ENCODE measurements at regions not wholly inside any gene's neighbourhood (a gene's known extent, or its start where the extent isn't known, plus 50 kb on each side); places are given as distances from the start of the nearest gene placed in this dataset.
"Not testable (repeated sequence)": the region's sequence is repeated elsewhere in the genome, so short reads cannot be mapped to it uniquely, and the experiment has no call there.

GRCh38 chr6:19558934-19559333, 278.2 kb upstream of the ID4 start:
- no peak for DNase-seq

- no peak for DNase-seq
Observed at GRCh38 chr6:19562468-19562867, 274.7 kb upstream of the ID4 start.

DNA sequence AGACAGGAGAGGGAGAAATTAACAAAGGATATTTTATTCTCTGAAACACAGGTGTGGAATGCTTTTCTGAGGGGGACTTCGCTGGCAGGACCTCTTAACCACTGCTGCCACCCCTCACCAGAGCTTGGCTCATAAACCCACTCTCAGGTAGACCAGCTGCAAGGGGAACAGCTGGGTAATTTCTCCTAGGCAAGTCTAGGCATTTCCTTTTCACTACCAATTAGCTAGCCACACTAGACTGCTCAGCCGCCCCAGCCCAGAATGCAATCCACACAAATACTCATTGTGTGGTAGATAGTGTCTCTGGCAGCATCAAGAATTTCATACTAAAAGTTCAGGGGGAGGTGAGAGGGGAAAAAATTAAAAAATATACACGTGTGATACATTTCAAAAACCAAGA, 267.6 kb upstream of the ID4 start:
- no peak for DNase-seq

DNA sequence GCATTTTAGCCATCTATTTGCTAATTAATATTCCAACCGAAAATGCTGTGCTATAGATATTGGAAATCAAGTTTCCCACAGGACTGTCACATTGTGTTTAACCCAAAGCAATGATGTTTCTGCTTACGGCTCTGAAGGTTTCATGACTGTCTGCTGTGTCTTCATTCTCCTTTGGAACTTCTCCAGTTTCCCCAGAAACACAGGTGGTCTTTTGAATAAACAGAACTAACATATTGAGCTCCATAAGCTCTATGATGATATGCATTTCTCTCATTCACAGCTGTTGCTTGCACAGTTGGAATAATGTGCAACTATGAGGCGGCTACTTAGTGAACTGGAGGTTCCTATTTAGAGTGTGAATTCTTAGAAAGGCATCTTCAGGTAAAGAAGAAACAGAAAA, 266.0 kb upstream of the ID4 start:
- DNase-seq, result no peak

DNA sequence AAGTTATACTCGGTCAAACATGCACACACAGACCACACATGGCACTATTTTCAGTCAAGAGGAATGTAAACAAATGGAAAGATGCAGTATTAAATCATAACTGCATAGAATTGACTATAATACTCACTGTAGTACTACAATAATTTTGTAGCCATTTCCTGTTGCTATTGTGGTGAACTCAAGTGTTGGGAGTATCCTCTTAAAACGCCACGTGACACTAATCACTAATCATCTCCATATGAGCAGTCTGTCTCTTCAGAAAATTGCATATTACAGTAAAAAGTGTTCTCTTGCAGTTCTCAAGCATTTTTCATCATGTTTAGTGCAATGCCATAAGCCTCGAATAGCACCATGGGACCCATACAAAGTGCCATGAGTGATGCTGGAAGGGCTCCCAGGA, 258.7 kb upstream of the ID4 start:
- DNase-seq, result no peak

- DNase-seq, result not testable (repeated sequence)
Observed at GRCh38 chr6:19584207-19584606, 253.0 kb upstream of the ID4 start.

- no peak for DNase-seq
Observed at GRCh38 chr6:19587238-19587942, 249.8 kb upstream of the ID4 start.

GRCh38 chr6:19590501-19591131, 246.6 kb upstream of the ID4 start:
- DNase-seq, result no peak

DNA sequence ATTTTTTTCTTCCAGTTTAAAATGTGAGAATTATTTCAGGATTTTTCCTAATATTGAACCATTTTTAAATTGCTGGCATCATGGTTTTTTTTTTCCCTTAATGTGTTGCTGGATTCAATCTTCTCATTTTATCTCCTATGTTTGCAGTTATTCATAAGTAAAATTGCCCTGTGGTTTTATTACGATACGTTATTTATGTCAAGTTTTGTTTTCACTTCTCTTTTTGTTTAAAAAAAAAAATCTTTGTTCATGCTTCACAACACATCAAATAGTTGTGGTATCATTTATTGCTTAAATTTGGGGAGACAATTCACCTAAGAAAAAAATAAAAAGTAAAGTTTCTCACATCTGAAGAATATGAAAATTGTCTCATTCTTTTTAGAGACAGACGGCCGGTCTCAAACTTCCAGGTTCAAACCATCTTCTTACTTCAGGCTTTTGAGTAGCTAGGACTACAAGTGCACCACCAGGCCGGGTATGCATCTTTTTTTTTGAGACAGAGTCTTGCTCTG, 239.3 kb upstream of the ID4 start:
- no peak for DNase-seq

GRCh38 chr6:19599796-19600464, 237.2 kb upstream of the ID4 start:
- DNase-seq, result no peak

DNA sequence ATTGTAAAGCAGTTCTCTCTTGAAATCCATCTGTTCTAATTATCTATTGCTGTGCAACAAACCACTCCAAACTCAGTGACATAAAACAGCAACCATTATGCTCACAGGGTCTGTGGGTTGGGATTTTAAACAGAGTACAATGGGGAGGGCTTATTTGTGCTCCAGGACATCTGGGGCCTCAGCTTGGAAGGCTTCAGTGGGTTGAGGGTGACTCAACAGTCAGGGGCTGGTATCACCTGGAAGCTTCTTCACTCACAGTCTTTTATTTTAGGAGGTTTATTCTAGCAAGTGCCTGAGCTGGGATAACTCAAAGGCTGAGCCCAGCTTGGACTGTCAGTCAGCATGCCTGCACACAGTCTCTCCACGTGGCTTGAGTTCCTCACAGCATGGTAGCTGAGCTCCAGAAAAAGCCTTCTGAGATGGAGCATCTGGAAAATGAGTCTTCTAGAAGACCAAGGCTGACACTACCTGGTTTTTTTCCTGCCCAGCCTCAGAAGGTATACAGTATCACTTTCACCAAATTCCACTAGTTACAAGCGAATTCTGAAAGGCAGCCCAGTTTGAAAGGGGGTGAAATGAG, 234.6 kb upstream of the ID4 start:
- no peak for DNase-seq

DNA sequence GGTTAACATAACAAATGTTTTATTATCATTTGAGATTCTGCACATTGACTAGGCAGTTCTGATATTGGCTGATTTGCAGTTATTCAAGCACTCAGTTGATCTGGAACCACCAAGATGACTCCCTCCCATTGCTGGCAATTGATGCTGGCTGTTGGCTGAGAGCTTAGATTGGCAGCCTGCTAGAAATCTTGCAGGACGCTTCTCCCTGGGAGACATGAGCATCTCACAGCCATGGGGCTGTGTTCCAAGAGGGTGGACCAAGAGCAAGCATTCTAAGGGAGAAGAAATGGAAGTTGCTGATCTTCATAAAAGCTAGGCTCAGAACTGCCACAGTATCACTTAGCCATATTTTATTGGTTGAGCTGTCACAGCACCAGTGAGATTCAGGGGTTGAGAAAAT, 233.4 kb upstream of the ID4 start:
- DNase-seq, result no peak

DNA sequence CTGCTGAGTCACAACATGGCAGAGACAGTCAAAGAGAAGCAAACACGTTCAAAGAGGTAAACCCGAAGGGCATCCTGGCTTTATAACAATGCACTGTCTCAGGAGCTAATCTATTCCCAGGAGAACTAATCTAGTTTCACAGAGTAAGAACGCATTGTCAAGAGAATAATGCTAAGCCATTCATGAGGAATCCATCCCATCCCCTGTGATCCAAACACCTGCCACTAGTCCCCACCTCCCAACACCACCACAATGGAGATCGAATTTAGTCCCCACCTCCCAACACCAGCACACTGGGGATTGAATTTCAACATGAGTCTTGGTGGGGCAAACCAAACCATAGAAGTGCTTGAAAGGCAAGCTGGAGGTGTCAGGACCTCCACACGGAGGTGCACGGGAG, 231.5 kb upstream of the ID4 start:
- DNase-seq, result no peak

GRCh38 chr6:19608546-19608945, 228.6 kb upstream of the ID4 start:
- DNase-seq, result no peak

GRCh38 chr6:19609972-19610641, 227.1 kb upstream of the ID4 start:
- no peak for DNase-seq

DNA sequence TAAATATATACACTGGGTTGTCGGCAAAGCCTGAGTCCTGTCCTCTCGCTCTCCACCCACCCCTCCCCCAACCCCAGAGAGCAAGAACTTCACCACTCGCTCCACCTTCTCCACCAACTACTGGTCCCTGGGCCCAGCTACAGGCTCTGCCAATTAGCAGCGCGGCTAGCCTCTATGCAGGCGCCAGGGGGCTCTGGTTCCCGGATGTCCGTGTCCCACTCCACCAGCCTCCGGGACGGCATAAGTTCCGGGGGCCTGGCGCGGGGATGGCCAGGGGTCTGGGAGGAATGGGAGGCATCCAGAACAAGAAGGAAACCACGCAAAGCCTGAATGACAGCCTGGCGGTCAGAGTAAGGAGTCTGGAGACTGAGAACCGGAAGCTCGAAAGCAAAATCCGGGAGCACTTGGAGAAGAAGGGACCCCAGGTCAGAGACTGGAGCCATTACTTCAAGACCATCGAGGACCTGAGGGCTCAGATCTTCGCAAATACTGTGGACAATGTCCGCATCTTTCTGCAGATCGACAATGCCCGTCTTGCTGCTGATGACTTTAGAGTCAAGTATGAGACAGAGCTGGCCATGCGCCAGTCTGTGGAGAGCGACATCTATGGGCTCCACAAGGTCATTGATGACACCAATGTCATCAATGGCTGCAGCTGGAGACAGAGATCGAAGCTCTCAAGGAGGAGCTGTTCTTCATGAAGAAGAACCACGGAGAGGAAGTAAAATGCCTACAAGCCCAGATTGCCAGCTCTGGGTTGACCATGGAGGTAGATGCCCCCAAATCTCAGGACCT, 224.3 kb upstream of the ID4 start:
- not testable (repeated sequence) for DNase-seq

GRCh38 chr6:19613678-19614077, 223.5 kb upstream of the ID4 start:
- no peak for DNase-seq

DNA sequence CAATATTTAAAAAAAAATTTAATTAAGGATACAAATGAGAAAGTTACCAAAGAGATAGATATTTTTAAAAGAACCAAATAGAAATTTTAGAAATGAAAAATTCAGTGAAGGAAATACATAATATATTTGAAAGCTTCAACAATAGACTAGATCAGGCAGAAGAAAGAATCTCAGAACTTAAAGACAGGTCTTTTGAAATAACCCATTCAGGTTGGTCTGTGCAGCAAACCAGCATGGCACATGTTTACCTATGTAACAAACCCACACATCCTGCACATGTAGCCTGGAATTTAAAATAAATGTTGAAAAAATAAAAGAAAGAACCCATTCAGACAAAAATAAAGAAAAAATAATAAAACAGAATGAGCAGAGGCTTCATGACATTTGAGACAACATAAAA, 221.1 kb upstream of the ID4 start:
- no peak for DNase-seq

- DNase-seq, result no peak
Observed at GRCh38 chr6:19632230-19632629, 204.9 kb upstream of the ID4 start.

DNA sequence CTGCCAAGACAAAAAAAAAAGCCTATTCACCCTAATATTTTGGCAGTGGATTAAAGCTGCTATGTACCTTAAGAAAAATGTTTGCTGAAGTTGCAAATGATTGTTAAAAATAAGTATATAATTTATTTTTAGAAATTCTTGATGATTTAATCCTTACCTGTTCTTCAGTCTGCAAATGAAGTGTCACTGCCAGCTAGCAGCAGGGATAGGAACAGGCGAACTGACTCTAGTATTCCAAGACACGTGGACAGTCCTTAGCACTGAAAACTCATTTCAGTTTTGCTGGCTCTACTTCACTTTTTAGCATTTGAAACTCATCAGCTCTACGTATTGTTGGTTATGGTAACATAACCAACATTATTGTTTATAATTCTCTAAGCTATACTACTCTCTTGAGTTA, 204.4 kb upstream of the ID4 start:
- no peak for DNase-seq

DNA sequence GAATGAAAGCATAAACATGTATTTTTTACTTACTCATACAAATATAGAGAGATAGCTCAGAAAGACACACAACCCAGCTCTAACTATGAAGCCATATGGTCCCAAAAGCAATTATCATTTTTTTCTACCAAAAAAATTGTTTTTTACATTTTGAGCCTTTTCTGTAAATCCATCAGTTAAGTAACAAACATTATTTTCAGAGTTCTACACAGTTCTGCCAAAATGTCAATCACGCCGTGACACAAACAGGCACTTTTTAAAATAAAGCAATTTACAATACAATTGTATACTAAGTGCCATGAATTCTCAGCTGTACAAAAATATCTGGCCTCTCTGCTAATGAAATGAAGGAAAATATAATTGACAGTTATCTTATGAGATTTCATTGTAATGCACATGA, 201.4 kb upstream of the ID4 start:
- no peak for DNase-seq

DNA sequence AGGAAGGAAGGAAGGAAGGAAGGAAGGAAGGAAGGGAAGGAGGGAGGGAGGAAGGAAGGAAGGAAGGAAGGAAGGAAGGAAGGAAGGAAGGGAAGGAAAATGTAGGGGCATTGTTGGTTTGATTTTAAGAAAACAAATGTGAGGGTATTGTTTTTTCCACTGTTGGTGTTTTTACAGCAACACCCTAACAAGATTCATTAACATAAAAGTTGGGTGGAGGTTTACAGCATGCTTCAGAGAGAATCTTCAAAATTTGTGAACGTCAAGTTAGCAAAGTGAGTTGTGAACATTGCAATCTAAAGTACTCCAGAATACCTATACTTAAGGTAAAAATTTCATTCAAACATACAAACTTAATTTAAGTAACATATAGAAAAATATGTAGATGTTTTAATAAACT, 200.2 kb upstream of the ID4 start:
- DNase-seq, result no peak

All from T-helper 1 cell (primary cell).